IMR-90 (cell line): ENCODE measurements at regions not wholly inside any gene's neighbourhood (a gene's known extent, or its start where the extent isn't known, plus 50 kb on each side); places are given as distances from the start of the nearest gene placed in this dataset.

Experiments used
- ATAC-seq: fragments of 200-7000 bp; cut with Tn5 transposase; 2 replicates; pipeline ENCODE4 v1.9.1; 2020; ENCODE audit warnings: low read depth, mild to moderate bottlenecking, moderate library complexity
- BruUV-seq: library from RNA; stranded (reverse); fragments of 400-500 nt; replicated peaks from 2 replicates; lab custom pipeline; 2021; lab: Mats Ljungman, UMichigan
- CTCF ChIA-PET: fragments of 300-600 bp; formaldehyde crosslinking; extraction: SDS; loops from one replicate; lab custom pipeline; 2021; ENCODE audit warnings: antibody characterized with exemption; lab: Yijun Ruan, JAX
- POLR2A ChIA-PET: fragments of 300-600 bp; sonication (Branson Sonifier 250); formaldehyde crosslinking; loops from one replicate; lab custom pipeline; 2022; ENCODE audit warnings: antibody characterized with exemption; ENCODE audit not compliant: unreplicated experiment; lab: Charles Lee
- DNase-seq: peaks from one replicate; pipeline ENCODE4 v3.0.0; 2013
- H2AFZ ChIP-seq: replicated peaks from 2 replicates; pipeline ENCODE3; 2013; ENCODE audit warnings: low read length, mild to moderate bottlenecking; ENCODE audit not compliant: poor library complexity
- H2AK5ac ChIP-seq: 2 replicates; pipeline ENCODE4 v1.6.1; 2013; ENCODE audit warnings: low read depth, low read length, inconsistent platforms
- H2AK9ac ChIP-seq: replicated peaks from 2 replicates; pipeline ENCODE3; 2013; ENCODE audit warnings: mild to moderate bottlenecking, low read depth, low read length, moderate library complexity; ENCODE audit not compliant: poor library complexity
- H2BK120ac ChIP-seq: 2 replicates; pipeline ENCODE4 v1.6.1; 2013; ENCODE audit warnings: low read depth, low read length, inconsistent platforms
- H2BK15ac ChIP-seq: 3 replicates; pipeline ENCODE4 v1.6.1; 2013; ENCODE audit warnings: low read depth, low read length, inconsistent platforms
- H2BK20ac ChIP-seq: 2 replicates; pipeline ENCODE4 v1.6.1; 2013; ENCODE audit warnings: low read depth, mild to moderate bottlenecking, inconsistent platforms, low read length, moderate library complexity
- H2BK5ac ChIP-seq: 2 replicates; pipeline ENCODE4 v1.6.1; 2013; ENCODE audit warnings: mild to moderate bottlenecking, low read depth, low read length, inconsistent platforms; ENCODE audit not compliant: poor library complexity, severe bottlenecking
- H3K14ac ChIP-seq: replicated peaks from 2 replicates; pipeline ENCODE4 v1.6.1; 2013; ENCODE audit warnings: low read depth, low read length, inconsistent platforms
- H3K18ac ChIP-seq: 2 replicates; pipeline ENCODE4 v1.6.1; 2013; ENCODE audit warnings: low read depth, low read length, control low read depth
- H3K23ac ChIP-seq: 2 replicates; pipeline ENCODE4 v1.6.1; 2013; ENCODE audit warnings: low read depth, low read length, inconsistent platforms
- H3K27ac ChIP-seq: 2 replicates; pipeline ENCODE4 v1.5.1; 2013; ENCODE audit warnings: mild to moderate bottlenecking, control low read depth, low read length; ENCODE audit not compliant: insufficient read depth
- H3K27me3 ChIP-seq: 2 replicates; pipeline ENCODE4 v1.6.1; 2013; ENCODE audit warnings: low read length; ENCODE audit not compliant: control insufficient read depth, insufficient read depth
- H3K36me3 ChIP-seq: 2 replicates; pipeline ENCODE4 v1.6.1; 2013; ENCODE audit warnings: low read length, mixed read lengths; ENCODE audit not compliant: control insufficient read depth, insufficient read depth
- H3K4ac ChIP-seq: 2 replicates; pipeline ENCODE4 v1.6.1; 2013; ENCODE audit warnings: low read depth, low read length, inconsistent platforms
- H3K4me1 ChIP-seq: 2 replicates; pipeline ENCODE4 v1.6.1; 2013; ENCODE audit warnings: low read length, mixed read lengths; ENCODE audit not compliant: control insufficient read depth, insufficient read depth
- H3K4me2 ChIP-seq: 2 replicates; pipeline ENCODE4 v1.6.1; 2013; ENCODE audit warnings: low read depth, mild to moderate bottlenecking, control low read depth, low read length, moderate library complexity
- H3K4me3 ChIP-seq: 2 replicates; pipeline ENCODE4 v1.5.1; 2013; ENCODE audit warnings: low read depth, mild to moderate bottlenecking, control low read depth, low read length, moderate library complexity; ENCODE audit not compliant: insufficient read depth
- H3K56ac ChIP-seq: 2 replicates; pipeline ENCODE4 v1.6.1; 2013; ENCODE audit warnings: low read length, inconsistent platforms; ENCODE audit not compliant: insufficient read depth; ENCODE audit errors: extremely low read depth
- H3K79me1 ChIP-seq, 2 experiments: 2 replicates each; pipeline ENCODE4 v1.6.1; 2013; ENCODE audit warnings: low read length in 2 of 2, inconsistent platforms in 1 of 2, low read depth in 1 of 2
- H3K9ac ChIP-seq: 2 replicates; pipeline ENCODE4 v1.6.1; 2013; ENCODE audit warnings: low read depth, low read length, control low read depth
- H3K9me1 ChIP-seq: 2 replicates; pipeline ENCODE4 v1.6.1; 2013; ENCODE audit warnings: low read length, inconsistent platforms; ENCODE audit not compliant: insufficient read depth
- H3K9me3 ChIP-seq: 2 replicates; pipeline ENCODE4 v1.6.1; 2013; ENCODE audit warnings: low read length; ENCODE audit not compliant: control insufficient read depth, insufficient read depth
- H4K20me1 ChIP-seq: 2 replicates; pipeline ENCODE4 v1.6.1; 2013; ENCODE audit warnings: low read length, inconsistent platforms; ENCODE audit not compliant: insufficient read depth
- H4K5ac ChIP-seq: 2 replicates; pipeline ENCODE4 v1.6.1; 2013; ENCODE audit warnings: mild to moderate bottlenecking, low read depth, low read length, control low read depth
- H4K8ac ChIP-seq, 2 experiments: 2 replicates each; pipeline ENCODE4 v1.6.1; 2013; ENCODE audit warnings: low read depth in 2 of 2, low read length in 2 of 2, control low read depth in 1 of 2, inconsistent platforms in 1 of 2
- H4K91ac ChIP-seq: 2 replicates; pipeline ENCODE4 v1.6.1; 2013; ENCODE audit warnings: low read depth, low read length, inconsistent platforms; ENCODE audit not compliant: insufficient read depth
- FOS ChIP-seq: fragments of 150-350 bp; IDR thresholded peaks from 2 replicates; pipeline ENCODE4 v1.6.1; 2016; ENCODE audit warnings: low read depth, low read length
- MAFK ChIP-seq: IDR thresholded peaks from 2 replicates; pipeline ENCODE4 v1.6.1; 2012; ENCODE audit warnings: low read depth, low read length, improper control_type of control experiment
- NFE2L2 ChIP-seq: fragments of 150-350 bp; IDR thresholded peaks from 2 replicates; pipeline ENCODE4 v1.6.1; 2016; ENCODE audit warnings: low read depth, mild to moderate bottlenecking, low read length
- WGBS, 2 experiments: methylation state at CpG; one replicate each; pipeline versions ENCODE4 v1.1.5 to v1.1.7; 2013; ENCODE audit warnings: missing lambda C conversion rate in 2 of 2; ENCODE audit not compliant: insufficient read length in 1 of 2; ENCODE audit errors: extremely low coverage in 2 of 2; 5-methylcytosine and 5-hydroxymethylcytosine counted together
- dilution Hi-C: fragments of 300-500 bp; cut with HindIII; formaldehyde crosslinking; loops from one replicate; pipeline ENCODE4 v1.14.3; 2018; ENCODE audit warnings: low sequenced_read_pairs; ENCODE audit not compliant: unreplicated experiment
- in situ Hi-C: fragments of 300-500 bp; cut with MboI; formaldehyde crosslinking; loops from 3 replicates; pipeline ENCODE4 v1.14.3; 2019; ENCODE audit warnings: low sequenced_read_pairs, inconsistent platforms, mixed read lengths
- intact Hi-C: fragments of 100-400 bp; cut with micrococcal nuclease; formaldehyde crosslinking; loops from 2 replicates; pipeline ENCODE4 v1.10.0; 2022

DNA sequence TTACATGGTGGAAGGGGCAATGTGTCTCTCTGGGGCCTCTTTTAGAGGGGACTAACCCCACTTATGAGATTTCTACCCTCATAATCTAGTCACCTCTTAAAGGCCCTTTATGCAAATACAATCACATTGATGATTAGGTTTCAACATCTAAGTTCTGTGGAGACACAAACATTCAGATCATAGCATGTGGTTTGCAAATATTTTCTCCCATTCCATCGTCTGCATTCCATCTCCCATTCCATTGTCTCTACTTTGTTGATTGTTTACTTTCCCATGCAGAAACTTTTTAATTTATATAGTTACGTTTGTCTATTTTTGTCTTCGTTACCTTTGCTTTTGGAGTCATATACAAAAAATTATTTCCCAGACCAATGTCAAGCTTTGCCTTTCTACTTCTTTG lies 927.5 kb upstream of the INTU start:
- DNase-seq, result peak; percentile 16
- Histone ChIP-seq H4K91ac (no peak overlapping the region), H2BK20ac (no peak overlapping the region; the same call in 1 of the 2 replicates), H3K9ac (no peak overlapping the region), H3K27me3 (no peaks in the 10 kb centered on the region), H3K4me1 (no peaks in the 10 kb centered on the region), H4K8ac (no peak overlapping the region), H4K20me1 (no peaks in the 10 kb centered on the region), H2BK15ac (no peak overlapping the region), H3K18ac (no peak overlapping the region), H2AFZ (no peak overlapping the region), H3K9me1 (no peaks in the 10 kb centered on the region; the same call in 1 of the 2 replicates), H3K9me3 (no peaks in the 10 kb centered on the region), H3K4me3 (no peak overlapping the region), H3K36me3 (no peaks in the 10 kb centered on the region), H2AK9ac (no peak overlapping the region), H3K79me1 (no peaks in the 10 kb centered on the region), H3K4me2 (no peak overlapping the region), H3K4ac (no peak overlapping the region), H3K56ac (no peak overlapping the region), H3K14ac (no peak overlapping the region), H4K5ac (no peak overlapping the region), H2AK5ac (no peak overlapping the region), H3K23ac (no peak overlapping the region), H2BK120ac (no peak overlapping the region), H2BK5ac (no peak overlapping the region), H3K27ac (no peak overlapping the region)
- ChIA-PET POLR2A (no interaction called here), CTCF (interaction anchor here (0.6 kb wide), 1 partner anchor 1423 kb away, joined by 3 read pairs; no protein-coding TSS in a partner anchor)
- in situ Hi-C loops (no loop called here), dilution Hi-C loops (no loop called here), intact Hi-C loops (no loop called here)
- TF ChIP-seq FOS, result no peak
- TF ChIP-seq MAFK, result no peak
- TF ChIP-seq NFE2L2, result no peak
- no peak for ATAC-seq
- WGBS, 2 experiments, result no CpG with 5 or more reads among the region's 3 CpGs
- no TSS peak for BruUV-seq
